T-helper 1 cell (primary cell): ENCODE measurements at regions not wholly inside any gene's neighbourhood (a gene's known extent, or its start where the extent isn't known, plus 50 kb on each side); places are given as distances from the start of the nearest gene placed in this dataset.

Experiments
- DNase-seq, 5 donors: peaks; one replicate each; pipeline ENCODE4 v3.0.0-alpha.2; 2012 to 2020

GRCh38 chr10:130631142-130632096 lies 495.2 kb downstream of the GLRX3 start:
- DNase-seq = no peak

DNA sequence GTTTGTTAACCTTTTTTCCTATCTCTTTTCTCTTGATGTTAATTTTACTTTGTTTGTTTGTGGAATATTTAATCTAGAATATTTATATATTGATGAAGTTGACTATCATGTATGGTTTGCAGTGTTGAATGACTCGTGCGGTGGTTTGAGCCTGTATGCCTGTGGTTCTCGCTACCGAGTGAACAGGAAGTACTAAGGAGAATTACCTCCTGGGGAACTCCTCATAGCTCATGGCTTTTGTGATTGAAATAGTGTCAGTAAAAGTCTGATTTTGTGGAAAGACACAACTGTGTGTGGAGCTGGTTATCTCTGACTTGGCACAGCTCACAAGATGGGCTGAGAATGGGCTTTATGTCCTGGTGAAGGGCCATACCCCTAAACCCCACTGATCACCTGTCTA lies 498.6 kb downstream of the GLRX3 start:
- peak in 1 of 5 donors; percentile 2 for DNase-seq

GRCh38 chr10:130635528-130635927 lies 499.3 kb downstream of the GLRX3 start:
- no peak for DNase-seq

DNA sequence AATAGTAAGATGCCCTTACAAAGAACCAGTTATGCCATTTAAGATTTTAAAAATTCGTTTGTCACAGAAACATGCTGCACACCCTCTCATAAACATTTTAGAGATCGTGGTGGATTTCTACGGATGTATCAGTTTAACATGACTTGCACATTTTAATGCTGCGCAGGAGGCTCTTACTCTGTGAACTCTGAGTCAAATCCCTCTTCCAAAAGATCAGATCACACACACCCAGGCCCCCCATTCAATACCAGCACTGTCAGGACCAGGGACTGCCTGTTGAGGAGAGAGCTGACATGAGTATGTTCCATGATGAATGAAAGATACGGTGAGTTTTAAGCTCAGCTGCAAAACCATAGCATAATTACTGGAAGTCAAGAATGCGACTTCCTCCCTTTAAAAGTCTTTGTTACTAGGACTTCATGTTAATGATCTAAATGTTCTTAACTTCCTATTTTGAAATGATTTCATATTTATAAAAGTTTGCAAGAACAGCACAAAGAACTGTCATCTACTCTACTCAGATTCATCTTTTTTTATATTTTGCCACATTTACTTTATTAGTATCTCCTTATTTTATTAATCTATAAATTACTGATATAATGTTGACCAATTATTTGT lies 500.2 kb downstream of the GLRX3 start:
- no peak for DNase-seq

DNA sequence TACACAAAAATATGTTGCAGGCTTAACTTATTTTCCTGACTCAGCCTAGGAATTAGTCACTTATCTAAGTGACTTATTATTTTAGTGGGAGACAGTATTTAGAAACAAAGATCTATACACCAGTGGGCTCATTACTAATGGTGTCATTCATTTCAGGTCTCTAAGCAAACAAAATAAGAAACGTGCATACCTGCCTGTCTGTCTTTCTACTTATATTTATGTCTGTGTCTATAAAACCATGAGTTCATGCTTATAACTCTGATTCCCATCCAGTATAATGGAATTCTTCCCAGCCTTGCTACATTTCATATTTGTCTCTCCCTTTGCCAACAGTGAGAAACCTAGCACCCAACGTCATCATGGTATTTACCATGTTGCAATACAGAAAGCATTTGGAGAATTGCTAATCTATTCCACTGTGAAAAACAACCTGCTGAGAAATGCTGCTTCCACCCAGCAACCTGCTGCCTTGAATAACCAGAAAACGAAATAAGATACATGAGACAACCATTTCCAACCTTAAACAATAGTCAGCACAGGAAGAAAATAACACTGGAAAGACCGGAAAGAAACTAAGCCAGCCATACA lies 501.0 kb downstream of the GLRX3 start:
- DNase-seq = no peak

DNA sequence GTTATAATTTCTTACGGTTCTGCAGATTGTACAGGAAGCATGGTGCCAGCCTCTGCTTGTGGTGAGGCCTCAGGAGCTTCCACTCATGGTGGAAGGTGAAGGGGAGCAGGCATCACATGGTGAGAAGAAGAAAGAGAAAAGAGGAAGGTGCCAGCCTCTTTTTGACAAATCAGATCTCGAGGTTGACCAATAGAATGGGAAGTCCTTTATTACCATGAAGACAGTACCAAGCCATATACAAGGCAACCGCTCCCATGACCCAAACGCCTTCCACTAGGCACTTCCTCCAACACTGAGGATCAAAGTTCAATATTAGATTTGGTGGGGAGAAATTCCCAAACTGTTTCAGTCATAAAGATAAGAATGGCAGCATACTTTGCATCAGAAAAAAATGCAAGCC lies 502.8 kb downstream of the GLRX3 start:
- DNase-seq = no peak

- no peak for DNase-seq
Observed at GRCh38 chr10:130642926-130643325, 506.7 kb downstream of the GLRX3 start.

DNA sequence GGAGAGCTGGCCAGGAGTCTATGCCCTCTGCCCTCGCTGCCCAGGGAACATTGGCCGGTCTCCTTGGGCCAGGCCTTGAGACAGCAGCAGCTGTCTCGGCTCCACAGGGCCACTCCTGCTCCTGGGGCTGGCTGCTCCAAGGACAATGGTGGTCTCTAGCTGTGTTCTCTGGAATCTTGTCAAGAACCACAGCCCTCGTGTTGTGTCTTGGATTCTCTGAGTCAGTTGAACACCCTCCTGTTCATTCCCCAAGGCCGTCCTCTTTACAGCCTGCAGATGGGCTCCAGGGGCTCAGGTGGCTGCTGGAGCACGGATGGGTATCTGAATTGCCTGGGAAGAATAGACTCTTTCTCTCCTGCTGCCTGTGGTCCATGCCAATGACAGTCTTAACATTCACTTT lies 511.1 kb downstream of the GLRX3 start:
- no peak for DNase-seq

- DNase-seq = no peak
Observed at GRCh38 chr10:130648807-130649206, 512.6 kb downstream of the GLRX3 start.

DNA sequence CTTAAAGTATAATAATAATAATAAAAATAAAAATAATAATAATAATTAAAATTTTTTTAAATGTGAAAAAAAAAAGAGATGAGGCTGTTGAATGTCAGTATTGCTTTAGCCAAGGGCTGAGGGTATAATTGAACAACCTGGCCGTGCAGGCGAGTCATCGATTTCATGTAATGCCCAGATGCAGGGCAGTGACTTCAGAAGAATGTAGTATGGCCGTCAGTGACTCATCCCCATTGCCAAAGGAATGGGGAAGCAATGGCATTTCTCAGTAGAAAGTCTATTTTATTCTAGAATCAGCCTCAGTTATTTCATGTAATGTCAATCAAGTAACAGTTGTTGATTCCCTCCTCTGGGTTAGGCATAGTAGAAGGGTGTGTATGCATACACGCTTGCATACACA lies 516.4 kb downstream of the GLRX3 start:
- no peak for DNase-seq

GRCh38 chr10:130652964-130653578 lies 516.9 kb downstream of the GLRX3 start:
- no peak for DNase-seq

DNA sequence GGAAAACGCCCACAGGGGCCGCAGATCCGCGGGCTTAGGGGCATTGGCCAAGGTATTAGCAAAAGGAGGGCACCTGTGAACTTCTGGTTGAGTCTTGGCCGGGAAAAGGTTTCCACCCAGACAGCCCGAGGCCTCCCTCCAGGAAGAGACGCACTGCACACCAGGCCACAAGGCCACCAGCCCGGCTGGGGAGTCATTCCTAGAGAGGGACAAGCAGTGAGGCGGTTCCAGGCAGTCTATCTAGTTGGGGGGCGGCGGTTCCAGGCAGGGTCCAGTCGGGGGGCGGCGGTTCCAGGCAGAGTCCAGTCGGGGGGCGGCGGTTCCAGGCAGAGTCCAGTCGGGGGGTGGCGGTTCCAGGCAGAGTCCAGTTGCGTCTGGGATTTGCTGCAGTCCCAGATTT lies 518.5 kb downstream of the GLRX3 start:
- no peak for DNase-seq

DNA sequence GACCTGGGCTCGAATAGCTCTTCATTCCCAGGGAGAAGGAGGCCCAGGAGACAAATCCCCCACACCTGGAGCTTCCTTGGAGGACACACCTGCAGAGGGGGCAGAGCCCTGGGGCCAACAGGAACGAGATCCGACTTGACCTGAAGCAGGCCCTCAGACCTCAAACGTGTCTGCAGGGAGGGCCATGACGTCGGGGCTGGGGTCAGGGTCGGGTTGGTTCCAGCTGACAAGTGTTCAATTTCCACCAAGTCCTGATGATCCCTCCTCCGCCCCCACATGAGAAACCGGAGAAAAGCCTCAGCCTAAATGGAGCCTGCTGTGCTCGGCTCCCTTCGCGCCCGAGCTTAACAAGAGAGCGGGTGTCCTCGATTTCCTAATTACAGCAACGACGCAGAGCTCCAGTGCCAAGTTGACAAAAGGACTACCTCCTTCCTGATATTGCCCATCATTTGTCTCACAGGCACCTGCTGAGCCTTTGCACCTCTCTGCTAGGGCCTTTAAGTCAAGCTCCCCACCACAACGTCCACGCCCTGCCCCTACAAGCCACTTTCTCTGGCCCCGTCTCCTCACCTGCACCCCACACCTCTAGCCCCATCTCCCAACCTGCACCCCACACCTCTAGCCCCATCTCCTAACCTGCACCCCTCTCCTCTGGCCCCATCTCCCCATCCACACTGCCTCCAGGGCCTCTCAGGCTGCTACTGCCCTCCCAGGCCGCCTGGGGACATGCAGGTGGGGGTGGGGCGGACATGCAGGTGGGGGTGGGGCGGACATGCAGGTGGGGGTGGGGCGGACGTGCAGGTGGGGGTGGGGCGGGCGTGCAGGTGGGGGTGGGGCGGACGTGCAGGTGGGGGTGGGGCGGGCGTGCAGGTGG lies 519.4 kb downstream of the GLRX3 start:
- DNase-seq = no peak

GRCh38 chr10:130656187-130656575 lies 520.0 kb downstream of the GLRX3 start:
- no peak for DNase-seq

- no peak for DNase-seq
Observed at GRCh38 chr10:130656582-130657133, 520.5 kb downstream of the GLRX3 start.

- no peak for DNase-seq
Observed at GRCh38 chr10:130658687-130659290, 522.6 kb downstream of the GLRX3 start.

- DNase-seq = no peak
Observed at GRCh38 chr10:130659528-130659927, 523.3 kb downstream of the GLRX3 start.

GRCh38 chr10:130660266-130660665 lies 524.1 kb downstream of the GLRX3 start:
- DNase-seq = no peak

- no peak for DNase-seq
Observed at GRCh38 chr10:130661419-130661818, 525.2 kb downstream of the GLRX3 start.

- no peak for DNase-seq
Observed at GRCh38 chr10:130662775-130663174, 526.6 kb downstream of the GLRX3 start.

DNA sequence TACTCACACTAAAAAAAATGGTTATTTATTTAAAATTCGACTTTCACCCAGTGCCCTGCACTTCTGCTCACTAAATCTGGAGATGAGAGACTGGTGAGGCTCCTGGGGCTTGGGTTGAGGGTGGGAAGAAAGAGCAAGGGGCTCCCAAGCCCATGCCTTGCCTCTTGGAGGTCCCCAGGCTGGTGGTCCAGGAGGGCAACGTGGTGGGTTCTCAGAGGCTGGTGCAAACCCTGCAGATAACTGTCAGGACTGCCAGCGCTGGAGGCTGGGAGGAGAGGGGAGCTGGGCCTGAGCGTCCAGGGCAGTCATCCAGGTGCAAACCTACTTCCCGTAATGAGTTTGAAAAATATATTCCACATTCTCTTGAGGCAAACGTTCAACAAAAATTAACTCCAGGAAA lies 528.3 kb downstream of the GLRX3 start:
- no peak for DNase-seq

- DNase-seq = no peak
Observed at GRCh38 chr10:130666215-130666614, 530.0 kb downstream of the GLRX3 start.
